Karpas-422 (cell line): ENCODE measurements at regions not wholly inside any gene's neighbourhood (a gene's known extent, or its start where the extent isn't known, plus 50 kb on each side); places are given as distances from the start of the nearest gene placed in this dataset.

Experiments used
- DNase-seq: peaks from one replicate; pipeline ENCODE4 v3.0.0-alpha.2; 2015
- H2AFZ ChIP-seq: fragments of 200-600 bp; sonication (generic); 2 replicates; pipeline ENCODE4 v1.6.1; 2014; ENCODE audit warnings: antibody characterized with exemption, low read length, mixed read lengths
- H3K27ac ChIP-seq: fragments of 200-600 bp; sonication (generic); 2 replicates; pipeline ENCODE4 v1.5.1; 2014; ENCODE audit warnings: mild to moderate bottlenecking, low read length, moderate library complexity
- H3K27me3 ChIP-seq: fragments of 200-600 bp; sonication (generic); 2 replicates; pipeline ENCODE4 v1.6.1; 2014; ENCODE audit warnings: low read length, mixed read lengths
- H3K36me3 ChIP-seq: fragments of 200-600 bp; sonication (generic); 2 replicates; pipeline ENCODE4 v1.6.1; 2014; ENCODE audit warnings: low read length, mixed read lengths; ENCODE audit not compliant: insufficient read depth
- H3K4me1 ChIP-seq: fragments of 200-600 bp; sonication (generic); 2 replicates; pipeline ENCODE4 v1.6.1; 2014; ENCODE audit warnings: mild to moderate bottlenecking, low read length, mixed read lengths
- H3K4me2 ChIP-seq: fragments of 200-600 bp; sonication (generic); 2 replicates; pipeline ENCODE4 v1.6.1; 2014; ENCODE audit warnings: low read length, low read depth, mild to moderate bottlenecking; ENCODE audit not compliant: poor library complexity, severe bottlenecking
- H3K4me3 ChIP-seq: fragments of 200-600 bp; sonication (generic); 2 replicates; pipeline ENCODE4 v1.5.1; 2014; ENCODE audit warnings: mild to moderate bottlenecking, antibody characterized with exemption, low read length, mixed read lengths
- H3K79me2 ChIP-seq: fragments of 200-600 bp; sonication (generic); 2 replicates; pipeline ENCODE4 v1.6.1; 2014; ENCODE audit warnings: mild to moderate bottlenecking, low read length, mixed read lengths
- H3K9ac ChIP-seq: fragments of 200-600 bp; sonication (generic); 2 replicates; pipeline ENCODE4 v1.6.0; 2014; ENCODE audit warnings: low read length
- H3K9me2 ChIP-seq: fragments of 200-600 bp; sonication (generic), shearing (Covaris generic); replicated peaks from 2 replicates; pipeline ENCODE4 v1.6.0; 2014; ENCODE audit warnings: mild to moderate bottlenecking, low read length, moderate library complexity; ENCODE audit not compliant: insufficient read depth
- H3K9me3 ChIP-seq: fragments of 300-700, 200-600 bp; sonication (generic); 2 replicates; pipeline ENCODE4 v1.6.1; 2014; ENCODE audit warnings: low read length, mixed read lengths
- H4K20me1 ChIP-seq: fragments of 200-600 bp; sonication (generic); 2 replicates; pipeline ENCODE4 v1.6.1; 2014; ENCODE audit warnings: mild to moderate bottlenecking, antibody characterized with exemption, low read length, low read depth; ENCODE audit not compliant: insufficient read depth

- no peaks in the 10 kb centered on the region for H3K27me3 ChIP-seq
- H3K9me2 ChIP-seq: no peaks in the 10 kb centered on the region; the same call in 1 of the 2 replicates
- no peaks in the 10 kb centered on the region for H3K79me2 ChIP-seq
- DNase-seq: no peak
- no peak overlapping the region for H3K27ac ChIP-seq
- H3K4me1 ChIP-seq: no peaks in the 10 kb centered on the region
- peaks cover 8% of the 10 kb centered on the region for H3K9me3 ChIP-seq
- H3K4me3 ChIP-seq: no peak overlapping the region
- H3K4me2 ChIP-seq: no peak overlapping the region
- no peaks in the 10 kb centered on the region for H4K20me1 ChIP-seq
- no peak overlapping the region for H3K9ac ChIP-seq
- H3K36me3 ChIP-seq: no peaks in the 10 kb centered on the region
- H2AFZ ChIP-seq: no peak overlapping the region
Measured at GRCh38 chr3:153624310-153625030, 462.4 kb downstream of the RAP2B start.

- Histone ChIP-seq H3K4me3 (no peak overlapping the region), H3K9me2 (no peaks in the 10 kb centered on the region; the same call in 1 of the 2 replicates), H3K79me2 (no peaks in the 10 kb centered on the region), H3K36me3 (no peaks in the 10 kb centered on the region), H3K9ac (no peak overlapping the region), H4K20me1 (no peaks in the 10 kb centered on the region), H3K27me3 (no peaks in the 10 kb centered on the region), H3K27ac (no peak overlapping the region), H2AFZ (no peak overlapping the region), H3K4me1 (no peaks in the 10 kb centered on the region), H3K9me3 (no peaks in the 10 kb centered on the region; the same call in 1 of the 2 replicates), H3K4me2 (no peak overlapping the region)
- no peak for DNase-seq
Measured at GRCh38 chr3:153625506-153625905, 463.5 kb downstream of the RAP2B start.

DNA sequence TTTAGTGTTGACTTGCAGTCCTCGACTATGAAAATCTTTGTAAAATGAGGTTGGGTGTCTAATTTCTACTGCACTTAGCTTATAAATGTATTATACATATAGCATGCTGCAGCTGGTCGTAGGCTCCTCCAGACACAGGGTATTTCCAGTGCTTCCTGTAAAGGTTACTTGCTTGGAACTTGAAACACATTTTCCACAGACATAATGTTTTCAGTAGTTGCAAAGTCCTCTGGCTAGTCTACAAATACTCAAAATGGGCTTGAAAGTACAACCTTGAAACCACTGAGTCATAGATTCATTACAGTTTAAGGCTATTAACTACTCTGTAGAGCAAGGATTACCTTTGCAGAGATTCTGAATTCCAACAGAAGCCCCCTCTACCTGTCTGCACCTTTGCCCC is 464.1 kb downstream of the RAP2B start:
- H3K79me2 ChIP-seq: no peaks in the 10 kb centered on the region
- no peaks in the 10 kb centered on the region for H4K20me1 ChIP-seq
- no peak overlapping the region for H3K4me3 ChIP-seq
- H3K9me3 ChIP-seq: no peaks in the 10 kb centered on the region
- H3K36me3 ChIP-seq: no peaks in the 10 kb centered on the region
- no peak overlapping the region for H3K9ac ChIP-seq
- H3K27ac ChIP-seq: no peak overlapping the region
- H3K4me1 ChIP-seq: no peaks in the 10 kb centered on the region
- DNase-seq: no peak
- H3K4me2 ChIP-seq: no peak overlapping the region
- H3K27me3 ChIP-seq: no peaks in the 10 kb centered on the region
- no peak overlapping the region for H2AFZ ChIP-seq
- H3K9me2 ChIP-seq: no peaks in the 10 kb centered on the region; the same call in 1 of the 2 replicates

DNA sequence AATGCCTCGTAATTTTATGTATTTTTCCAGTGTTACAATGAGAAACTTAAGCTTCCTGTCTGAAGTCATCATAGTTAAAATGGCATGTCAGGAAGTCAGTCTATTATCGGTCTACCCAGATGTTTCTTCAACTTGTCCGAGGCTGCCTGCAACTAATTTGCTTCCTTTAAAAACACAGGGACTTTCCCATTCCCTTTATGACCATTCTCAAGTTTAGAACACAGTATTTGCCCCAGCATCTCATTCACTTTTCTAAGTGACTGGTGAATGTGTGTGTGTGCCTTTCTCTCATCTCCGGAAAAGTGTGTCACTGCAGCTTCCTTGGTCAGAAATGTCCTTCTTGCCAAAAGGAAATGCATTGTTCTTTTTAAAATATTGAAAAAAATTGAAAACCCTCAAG is 466.6 kb downstream of the RAP2B start:
- no peak overlapping the region for H2AFZ ChIP-seq
- DNase-seq: no peak
- no peak overlapping the region for H3K27ac ChIP-seq
- no peak overlapping the region for H3K4me3 ChIP-seq
- no peaks in the 10 kb centered on the region for H3K79me2 ChIP-seq
- no peak overlapping the region for H3K9ac ChIP-seq
- H4K20me1 ChIP-seq: no peaks in the 10 kb centered on the region
- no peaks in the 10 kb centered on the region for H3K4me1 ChIP-seq
- no peaks in the 10 kb centered on the region for H3K36me3 ChIP-seq
- H3K4me2 ChIP-seq: no peak overlapping the region
- H3K9me3 ChIP-seq: no peaks in the 10 kb centered on the region
- no peaks in the 10 kb centered on the region for H3K27me3 ChIP-seq
- no peaks in the 10 kb centered on the region; the same call in 1 of the 2 replicates for H3K9me2 ChIP-seq

DNA sequence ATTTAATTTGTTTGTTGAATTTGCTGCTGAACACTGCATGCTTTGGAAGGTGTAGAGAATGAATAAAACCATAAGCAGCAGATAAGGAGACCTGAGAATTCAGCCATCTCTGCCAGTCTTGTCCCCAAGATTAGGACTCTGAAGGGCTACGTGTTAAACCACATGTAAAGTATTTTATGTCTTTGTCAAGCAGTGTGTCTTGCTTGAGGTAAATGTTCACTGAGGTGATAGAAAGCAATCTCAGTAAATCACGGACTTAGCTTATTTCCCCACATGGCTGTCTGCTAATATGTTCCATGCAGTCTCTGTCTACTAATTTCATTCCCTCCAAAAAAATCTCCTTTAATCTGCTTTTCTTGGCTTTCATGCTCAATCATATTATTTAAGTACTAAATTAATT is 467.1 kb downstream of the RAP2B start:
- Histone ChIP-seq H3K9ac (no peak overlapping the region), H4K20me1 (no peaks in the 10 kb centered on the region), H3K79me2 (no peaks in the 10 kb centered on the region), H3K27me3 (no peaks in the 10 kb centered on the region), H3K27ac (no peak overlapping the region), H3K4me1 (no peaks in the 10 kb centered on the region), H3K4me3 (no peak overlapping the region), H3K9me2 (no peaks in the 10 kb centered on the region; the same call in 1 of the 2 replicates), H3K4me2 (no peak overlapping the region), H3K36me3 (no peaks in the 10 kb centered on the region), H2AFZ (no peak overlapping the region), H3K9me3 (no peaks in the 10 kb centered on the region)
- no peak for DNase-seq

DNA sequence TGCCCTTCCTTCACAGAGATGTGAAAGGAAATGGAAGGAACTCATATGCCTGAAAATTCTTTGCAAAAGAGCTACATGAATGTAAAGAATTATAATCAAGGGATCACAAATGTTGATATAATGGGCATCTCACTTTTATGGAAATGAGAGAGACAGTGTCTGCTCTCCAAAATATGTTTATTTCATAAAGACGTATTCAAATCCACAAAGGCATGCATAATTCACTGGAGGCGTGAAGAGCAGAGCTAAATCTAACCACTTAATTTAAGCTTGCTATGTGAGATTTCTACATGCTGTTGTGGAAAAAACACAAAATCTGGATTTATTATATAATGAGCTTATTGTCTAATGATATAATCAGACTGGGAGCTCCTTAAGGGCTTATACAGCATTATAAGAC is 469.1 kb downstream of the RAP2B start:
- Histone ChIP-seq H3K27me3 (no peaks in the 10 kb centered on the region), H3K4me1 (no peaks in the 10 kb centered on the region), H4K20me1 (no peaks in the 10 kb centered on the region), H3K79me2 (no peaks in the 10 kb centered on the region), H2AFZ (no peak overlapping the region), H3K36me3 (no peaks in the 10 kb centered on the region), H3K4me3 (no peak overlapping the region), H3K9ac (no peak overlapping the region), H3K27ac (no peak overlapping the region), H3K9me2 (no peaks in the 10 kb centered on the region; the same call in 1 of the 2 replicates), H3K9me3 (no peaks in the 10 kb centered on the region), H3K4me2 (no peak overlapping the region)
- no peak for DNase-seq

DNA sequence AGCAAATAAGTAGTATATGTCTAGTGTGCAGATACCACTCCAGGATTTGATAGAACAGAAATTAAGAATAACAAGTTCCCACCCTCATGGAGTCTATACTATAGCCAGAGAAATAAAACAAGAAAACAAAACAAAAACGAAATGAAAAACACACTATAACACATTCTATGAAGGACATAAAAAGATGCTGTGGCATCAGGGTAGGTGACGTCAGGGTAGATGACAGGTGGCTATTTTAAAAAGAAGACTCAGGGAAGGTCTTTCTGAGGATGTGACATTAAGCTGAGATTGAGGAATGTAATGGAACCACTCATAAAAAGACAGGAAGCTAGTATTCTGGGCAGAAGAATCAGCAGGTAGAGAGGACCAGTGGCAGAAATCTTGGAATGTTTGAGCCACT is 469.6 kb downstream of the RAP2B start:
- H3K4me3 ChIP-seq: no peak overlapping the region
- no peak for DNase-seq
- no peaks in the 10 kb centered on the region for H3K27me3 ChIP-seq
- no peak overlapping the region for H3K4me2 ChIP-seq
- H3K9ac ChIP-seq: no peak overlapping the region
- H3K9me2 ChIP-seq: no peaks in the 10 kb centered on the region; the same call in 1 of the 2 replicates
- no peaks in the 10 kb centered on the region for H3K9me3 ChIP-seq
- no peaks in the 10 kb centered on the region for H4K20me1 ChIP-seq
- H2AFZ ChIP-seq: no peak overlapping the region
- H3K79me2 ChIP-seq: no peaks in the 10 kb centered on the region
- H3K36me3 ChIP-seq: no peaks in the 10 kb centered on the region
- H3K27ac ChIP-seq: no peak overlapping the region
- no peaks in the 10 kb centered on the region for H3K4me1 ChIP-seq

GRCh38 chr3:153633407-153633806 is 471.4 kb downstream of the RAP2B start:
- Histone ChIP-seq H3K9me3 (peaks cover 10% of the 10 kb centered on the region; the same call in 1 of the 2 replicates), H3K36me3 (no peaks in the 10 kb centered on the region), H3K9ac (no peak overlapping the region), H3K4me3 (no peak overlapping the region), H3K4me1 (no peaks in the 10 kb centered on the region), H3K27me3 (no peaks in the 10 kb centered on the region), H2AFZ (no peak overlapping the region), H4K20me1 (no peaks in the 10 kb centered on the region), H3K9me2 (no peaks in the 10 kb centered on the region), H3K27ac (no peak overlapping the region), H3K4me2 (no peak overlapping the region), H3K79me2 (no peaks in the 10 kb centered on the region)
- no peak for DNase-seq
